ENCODE measurements at regions not wholly inside any gene's neighbourhood (a gene's known extent, or its start where the extent isn't known, plus 50 kb on each side); places are given as distances from the start of the nearest gene placed in this dataset.
A peak's percentile ranks its signal among the peaks of the same experiment; 100 is the strongest.

- H3K9me3 Mint-ChIP-seq: peaks cover 5 to 11% of the 10 kb centered on the region in 2 donors
- H3K27ac Mint-ChIP-seq: no peak overlapping the region
- H3K4me3 Mint-ChIP-seq: no peak overlapping the region
- DNase-seq: no peak
- ATAC-seq (replicated peaks in 1 of 2): no peak
- peaks cover 15% of the 10 kb centered on the region for H3K27me3 Mint-ChIP-seq (ENCODE audit: low read depth)
- no peaks in the 10 kb centered on the region for H3K4me1 Mint-ChIP-seq (ENCODE audit: low read depth)
- peaks cover 0 to 8% of the 10 kb centered on the region in 2 donors for H3K36me3 Mint-ChIP-seq (ENCODE audit: insufficient read depth in 2 of 2)
Measured at GRCh38 chr16:86651013-86651627, 72.8 kb downstream of the FOXL1 start.

- Mint-ChIP-seq H3K4me3 (no peak overlapping the region), H3K27me3 (ENCODE audit: low read depth) (peaks cover 13% of the 10 kb centered on the region), H3K36me3 (ENCODE audit: insufficient read depth in 2 of 2) (peaks cover 0 to 8% of the 10 kb centered on the region in 2 donors), H3K9me3 (peaks cover 5 to 11% of the 10 kb centered on the region in 2 donors), H3K4me1 (ENCODE audit: low read depth) (no peaks in the 10 kb centered on the region), H3K27ac (no peak overlapping the region)
- ATAC-seq (replicated peaks in 1 of 2) (no peak), DNase-seq (no peak)
Measured at GRCh38 chr16:86651823-86652222, 73.5 kb downstream of the FOXL1 start.

GRCh38 chr16:86653285-86654006 lies 75.1 kb downstream of the FOXL1 start:
- Mint-ChIP-seq H3K27ac (no peak overlapping the region), H3K4me3 (no peak overlapping the region), H3K9me3 (peaks cover 1 to 5% of the 10 kb centered on the region in 2 donors), H3K36me3 (ENCODE audit: insufficient read depth in 2 of 2) (peaks cover 0 to 3% of the 10 kb centered on the region in 2 donors), H3K27me3 (ENCODE audit: low read depth) (peaks cover 16% of the 10 kb centered on the region), H3K4me1 (ENCODE audit: low read depth) (no peaks in the 10 kb centered on the region)
- DNase-seq (no peak), ATAC-seq (replicated peaks in 1 of 2) (no peak)

- H3K9me3 Mint-ChIP-seq: peaks cover 5 to 10% of the 10 kb centered on the region in 2 donors
- DNase-seq (no peak), ATAC-seq (replicated peaks in 1 of 2) (no peak)
- no peak overlapping the region for H3K4me3 Mint-ChIP-seq
- no peak overlapping the region for H3K27ac Mint-ChIP-seq
- H3K27me3 Mint-ChIP-seq (ENCODE audit: low read depth): peaks cover 35% of the 10 kb centered on the region
- peaks cover 4% of the 10 kb centered on the region for H3K4me1 Mint-ChIP-seq (ENCODE audit: low read depth)
- peaks cover 12 to 14% of the 10 kb centered on the region in 2 donors for H3K36me3 Mint-ChIP-seq (ENCODE audit: insufficient read depth in 2 of 2)
Measured at GRCh38 chr16:86657972-86658371, 79.6 kb downstream of the FOXL1 start.

- no peak overlapping the region for H3K4me3 Mint-ChIP-seq
Measured at GRCh38 chr16:86660623-86661022, 82.3 kb downstream of the FOXL1 start.

GRCh38 chr16:86661706-86662105 lies 83.4 kb downstream of the FOXL1 start:
- no peak for ATAC-seq (replicated peaks in 1 of 2)
- no peak for DNase-seq
- H3K4me3 Mint-ChIP-seq: no peak overlapping the region
- H3K9me3 Mint-ChIP-seq: peaks cover 5 to 9% of the 10 kb centered on the region in 2 donors
- peaks cover 12% of the 10 kb centered on the region in 2 donors for H3K36me3 Mint-ChIP-seq (ENCODE audit: insufficient read depth in 2 of 2)
- H3K4me1 Mint-ChIP-seq (ENCODE audit: low read depth): peaks cover 30% of the 10 kb centered on the region
- peaks cover 44% of the 10 kb centered on the region for H3K27me3 Mint-ChIP-seq (ENCODE audit: low read depth)
- no peak overlapping the region for H3K27ac Mint-ChIP-seq

More at GRCh38 chr16:86660623-86661022, 82.3 kb downstream of the FOXL1 start:
- H3K4me1 Mint-ChIP-seq (ENCODE audit: low read depth): peaks cover 30% of the 10 kb centered on the region
- peaks cover 5 to 8% of the 10 kb centered on the region in 2 donors for H3K9me3 Mint-ChIP-seq
- DNase-seq (no peak), ATAC-seq (replicated peaks in 1 of 2) (no peak)
- peaks cover 35% of the 10 kb centered on the region for H3K27me3 Mint-ChIP-seq (ENCODE audit: low read depth)
- H3K27ac Mint-ChIP-seq: no peak overlapping the region
- peaks cover 12% of the 10 kb centered on the region in 2 donors for H3K36me3 Mint-ChIP-seq (ENCODE audit: insufficient read depth in 2 of 2)

- H3K4me3 Mint-ChIP-seq: no peak overlapping the region
- peaks cover 11 to 12% of the 10 kb centered on the region in 2 donors for H3K36me3 Mint-ChIP-seq (ENCODE audit: insufficient read depth in 2 of 2)
- H3K27me3 Mint-ChIP-seq (ENCODE audit: low read depth): peaks cover 49% of the 10 kb centered on the region
- peaks cover 5 to 9% of the 10 kb centered on the region in 2 donors for H3K9me3 Mint-ChIP-seq
- peaks cover 30% of the 10 kb centered on the region for H3K4me1 Mint-ChIP-seq (ENCODE audit: low read depth)
- H3K27ac Mint-ChIP-seq: no peak overlapping the region
- DNase-seq: no peak
- no peak for ATAC-seq (replicated peaks in 1 of 2)
Measured at GRCh38 chr16:86662195-86662594, 83.8 kb downstream of the FOXL1 start.

GRCh38 chr16:86662740-86663139 lies 84.4 kb downstream of the FOXL1 start:
- Mint-ChIP-seq H3K4me3 (peak overlapping the region in 1 of 2 donors; percentile 39), H3K36me3 (ENCODE audit: insufficient read depth in 2 of 2) (peaks cover 11 to 12% of the 10 kb centered on the region in 2 donors), H3K27me3 (ENCODE audit: low read depth) (peaks cover 53% of the 10 kb centered on the region), H3K27ac (no peak overlapping the region), H3K9me3 (peaks cover 5 to 9% of the 10 kb centered on the region in 2 donors), H3K4me1 (ENCODE audit: low read depth) (peaks cover 30% of the 10 kb centered on the region)
- DNase-seq: no peak
- no peak for ATAC-seq (replicated peaks in 1 of 2)

- ATAC-seq (replicated peaks in 1 of 2) (peak; percentile 68 to 71), DNase-seq (peak; percentile 53 to 56)
- Mint-ChIP-seq H3K27me3 (ENCODE audit: low read depth) (peaks cover 52% of the 10 kb centered on the region), H3K4me1 (ENCODE audit: low read depth) (peaks cover 34% of the 10 kb centered on the region), H3K36me3 (ENCODE audit: insufficient read depth in 2 of 2) (peaks cover 12 to 14% of the 10 kb centered on the region in 2 donors), H3K9me3 (peaks cover 5 to 9% of the 10 kb centered on the region in 2 donors), H3K4me3 (peak overlapping the region; percentile 73 to 77), H3K27ac (peak overlapping the region; percentile 81)
Measured at GRCh38 chr16:86663685-86664521, 85.6 kb downstream of the FOXL1 start.

GRCh38 chr16:86664522-86665318 lies 86.4 kb downstream of the FOXL1 start:
- Mint-ChIP-seq H3K36me3 (ENCODE audit: insufficient read depth in 2 of 2) (peaks cover 6 to 8% of the 10 kb centered on the region in 2 donors), H3K4me1 (ENCODE audit: low read depth) (peaks cover 39% of the 10 kb centered on the region), H3K27ac (peak overlapping the region; percentile 81), H3K27me3 (ENCODE audit: low read depth) (peaks cover 44% of the 10 kb centered on the region), H3K4me3 (peak overlapping the region; percentile 73 to 77), H3K9me3 (peaks cover 2 to 3% of the 10 kb centered on the region in 2 donors)
- ATAC-seq (replicated peaks in 1 of 2) (peak; percentile 94 to 96), DNase-seq (peak; percentile 84 to 85)

GRCh38 chr16:86665319-86665675 lies 86.9 kb downstream of the FOXL1 start:
- ATAC-seq (replicated peaks in 1 of 2) (no peak), DNase-seq (no peak)
- peaks cover 39% of the 10 kb centered on the region for H3K4me1 Mint-ChIP-seq (ENCODE audit: low read depth)
- H3K9me3 Mint-ChIP-seq: peaks cover 2% of the 10 kb centered on the region in 2 donors
- H3K4me3 Mint-ChIP-seq: peak overlapping the region in 1 of 2 donors; percentile 73
- peaks cover 3 to 6% of the 10 kb centered on the region in 2 donors for H3K36me3 Mint-ChIP-seq (ENCODE audit: insufficient read depth in 2 of 2)
- no peak overlapping the region for H3K27ac Mint-ChIP-seq
- H3K27me3 Mint-ChIP-seq (ENCODE audit: low read depth): peaks cover 43% of the 10 kb centered on the region

GRCh38 chr16:86665929-86666328 lies 87.6 kb downstream of the FOXL1 start:
- H3K4me1 Mint-ChIP-seq (ENCODE audit: low read depth): peaks cover 39% of the 10 kb centered on the region
- H3K36me3 Mint-ChIP-seq (ENCODE audit: insufficient read depth in 2 of 2): peaks cover 0 to 3% of the 10 kb centered on the region in 2 donors

More at GRCh38 chr16:86665929-86666328, 87.6 kb downstream of the FOXL1 start:
- Mint-ChIP-seq H3K27ac (no peak overlapping the region), H3K4me3 (no peak overlapping the region), H3K9me3 (peaks cover 2% of the 10 kb centered on the region in 2 donors), H3K27me3 (ENCODE audit: low read depth) (peaks cover 40% of the 10 kb centered on the region)
- DNase-seq: no peak
- no peak for ATAC-seq (replicated peaks in 1 of 2)

Measured in activated T-cell treated with anti-CD3 and anti-CD28 coated beads, Interleukin-2, amount 50 U/mL, for 72 hours (primary cell).